ENCODE measurements at regions not wholly inside any gene's neighbourhood (a gene's known extent, or its start where the extent isn't known, plus 50 kb on each side); places are given as distances from the start of the nearest gene placed in this dataset.
A peak's percentile ranks its signal among the peaks of the same experiment; 100 is the strongest.

DNA sequence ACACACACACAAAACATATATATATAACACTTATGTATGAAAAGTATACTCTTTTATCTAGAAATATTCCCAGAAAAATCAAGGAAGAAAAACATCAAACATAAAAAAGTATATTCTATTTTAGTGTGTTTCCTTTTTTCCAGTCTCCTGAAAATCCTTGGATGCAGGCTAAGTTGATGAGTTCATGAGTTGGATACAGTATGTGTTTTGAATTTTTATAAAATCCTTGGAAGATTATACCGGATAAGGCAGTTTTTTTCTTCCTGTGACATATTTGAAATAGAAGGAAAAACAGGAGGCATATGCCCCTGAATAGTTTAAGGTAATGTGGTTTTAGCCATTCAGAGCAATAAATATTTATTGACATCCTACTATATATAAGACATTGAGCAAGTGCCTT is 203.6 kb downstream of the SNX18 start:
- peaks cover 27% of the 10 kb centered on the region for H3K4me1 Mint-ChIP-seq (ENCODE audit: low read depth)
- no peak for DNase-seq
- no peak overlapping the region for H3K27ac Mint-ChIP-seq
- H3K9me3 Mint-ChIP-seq = peaks cover 2% of the 10 kb centered on the region
- intact Hi-C loops (cut with micrococcal nuclease) = no loop called here
- no peaks in the 10 kb centered on the region for H3K27me3 Mint-ChIP-seq
- TF ChIP-seq, protein P1, sequence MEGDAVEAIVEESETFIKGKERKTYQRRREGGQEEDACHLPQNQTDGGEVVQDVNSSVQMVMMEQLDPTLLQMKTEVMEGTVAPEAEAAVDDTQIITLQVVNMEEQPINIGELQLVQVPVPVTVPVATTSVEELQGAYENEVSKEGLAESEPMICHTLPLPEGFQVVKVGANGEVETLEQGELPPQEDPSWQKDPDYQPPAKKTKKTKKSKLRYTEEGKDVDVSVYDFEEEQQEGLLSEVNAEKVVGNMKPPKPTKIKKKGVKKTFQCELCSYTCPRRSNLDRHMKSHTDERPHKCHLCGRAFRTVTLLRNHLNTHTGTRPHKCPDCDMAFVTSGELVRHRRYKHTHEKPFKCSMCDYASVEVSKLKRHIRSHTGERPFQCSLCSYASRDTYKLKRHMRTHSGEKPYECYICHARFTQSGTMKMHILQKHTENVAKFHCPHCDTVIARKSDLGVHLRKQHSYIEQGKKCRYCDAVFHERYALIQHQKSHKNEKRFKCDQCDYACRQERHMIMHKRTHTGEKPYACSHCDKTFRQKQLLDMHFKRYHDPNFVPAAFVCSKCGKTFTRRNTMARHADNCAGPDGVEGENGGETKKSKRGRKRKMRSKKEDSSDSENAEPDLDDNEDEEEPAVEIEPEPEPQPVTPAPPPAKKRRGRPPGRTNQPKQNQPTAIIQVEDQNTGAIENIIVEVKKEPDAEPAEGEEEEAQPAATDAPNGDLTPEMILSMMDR (IDR thresholded peaks at IDR 0.05) = no peak
- no peak for ATAC-seq
- H3K4me3 Mint-ChIP-seq = no peak overlapping the region
- CTCF ChIA-PET = interaction anchor here (1.0 to 2.6 kb wide), 2 partner anchors 15 to 204 kb away, joined by 3 to 5 read pairs; no protein-coding TSS in a partner anchor
- POLR2A ChIA-PET = no interaction called here
- no peaks in the 10 kb centered on the region for H3K36me3 Mint-ChIP-seq (ENCODE audit: low read depth)

DNA sequence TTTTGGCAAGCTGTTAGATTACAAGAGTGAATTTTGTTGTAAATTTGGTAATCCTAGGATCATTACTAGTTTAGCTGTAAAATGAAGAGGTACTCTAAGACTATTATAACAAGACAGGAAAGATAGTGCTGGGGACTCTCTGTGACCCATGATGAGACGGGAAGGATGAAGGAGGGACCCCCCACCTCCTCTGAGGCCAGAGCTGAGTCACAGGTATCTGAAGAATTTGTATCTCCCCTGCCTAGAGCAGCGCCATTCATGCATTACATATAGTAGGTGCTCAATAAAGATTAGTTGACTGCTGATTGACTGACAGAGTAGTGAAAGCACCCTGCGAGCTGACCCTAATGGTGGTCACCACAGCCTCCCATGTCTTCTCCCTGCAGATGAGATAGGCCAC is 202.8 kb downstream of the SNX18 start:
- ATAC-seq = no peak
- peaks cover 27% of the 10 kb centered on the region for H3K4me1 Mint-ChIP-seq (ENCODE audit: low read depth)
- TF ChIP-seq, protein P1 (IDR thresholded peaks at IDR 0.05) = no peak
- CTCF ChIA-PET = interaction anchor here (2.6 kb wide), 1 partner anchor 204 kb away, joined by 5 read pairs; no protein-coding TSS in a partner anchor
- H3K27me3 Mint-ChIP-seq = no peaks in the 10 kb centered on the region
- POLR2A ChIA-PET = no interaction called here
- intact Hi-C loops (cut with micrococcal nuclease) = no loop called here
- H3K4me3 Mint-ChIP-seq = no peak overlapping the region
- H3K36me3 Mint-ChIP-seq (ENCODE audit: low read depth) = no peaks in the 10 kb centered on the region
- peaks cover 2% of the 10 kb centered on the region for H3K9me3 Mint-ChIP-seq
- H3K27ac Mint-ChIP-seq = no peak overlapping the region
- no peak for DNase-seq

DNA sequence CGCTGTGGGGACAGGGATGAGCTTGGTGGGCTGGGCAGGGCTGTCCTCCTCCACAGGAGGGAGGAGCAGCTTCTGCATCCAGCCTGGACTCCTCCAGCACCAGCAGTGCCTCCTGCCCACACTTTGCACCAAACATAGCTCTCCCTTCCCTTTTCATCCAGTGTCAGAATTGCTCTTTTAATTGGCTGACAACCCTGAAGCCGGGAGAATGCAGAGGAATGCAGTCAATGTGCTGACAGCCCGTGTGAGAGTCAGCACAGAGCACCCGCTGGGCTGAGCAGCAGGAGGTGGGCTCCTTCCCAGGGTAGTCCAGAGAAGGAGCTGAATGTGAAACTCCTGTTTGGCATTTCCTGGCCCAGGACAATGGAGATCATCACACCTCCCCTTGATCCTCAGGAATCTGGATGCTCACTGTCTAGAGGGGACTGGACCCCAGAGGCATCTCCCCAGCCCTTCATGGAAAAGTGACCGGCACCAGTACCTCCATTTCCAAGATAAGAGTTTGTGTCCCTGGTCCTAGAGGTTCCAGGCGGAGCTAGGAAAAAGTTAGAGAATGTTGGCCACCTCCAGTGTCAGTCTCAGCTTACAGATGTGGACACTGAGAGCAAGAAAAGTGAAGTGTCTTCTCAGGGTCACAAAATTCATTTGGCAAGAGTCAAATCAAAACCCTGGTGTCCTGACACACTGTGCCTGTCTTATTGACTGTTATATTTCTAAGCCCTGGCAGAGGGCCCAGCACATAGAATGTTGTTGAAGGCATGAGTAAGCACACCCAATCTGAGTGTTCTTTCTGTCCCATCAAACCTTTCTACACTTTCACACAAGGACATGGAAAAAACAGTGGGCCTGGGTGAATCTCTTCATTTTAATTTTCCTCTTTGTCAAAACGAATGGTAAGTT is 202.1 kb downstream of the SNX18 start:
- Mint-ChIP-seq H3K9me3 (peaks cover 2% of the 10 kb centered on the region), H3K27ac (peak overlapping the region; percentile 19), H3K4me3 (no peak overlapping the region), H3K27me3 (peaks cover under 1% of the 10 kb centered on the region), H3K4me1 (ENCODE audit: low read depth) (peaks cover 27% of the 10 kb centered on the region), H3K36me3 (ENCODE audit: low read depth) (no peaks in the 10 kb centered on the region)
- ChIA-PET CTCF (interaction anchor here (2.6 kb wide), 1 partner anchor 203 kb away, joined by 5 read pairs; no protein-coding TSS in a partner anchor), POLR2A (no interaction called here)
- intact Hi-C loops (cut with micrococcal nuclease) = no loop called here
- DNase-seq (peak; percentile 45), ATAC-seq (peak; percentile 50)
- TF ChIP-seq, protein P1 (IDR thresholded peaks at IDR 0.05) = no peak

DNA sequence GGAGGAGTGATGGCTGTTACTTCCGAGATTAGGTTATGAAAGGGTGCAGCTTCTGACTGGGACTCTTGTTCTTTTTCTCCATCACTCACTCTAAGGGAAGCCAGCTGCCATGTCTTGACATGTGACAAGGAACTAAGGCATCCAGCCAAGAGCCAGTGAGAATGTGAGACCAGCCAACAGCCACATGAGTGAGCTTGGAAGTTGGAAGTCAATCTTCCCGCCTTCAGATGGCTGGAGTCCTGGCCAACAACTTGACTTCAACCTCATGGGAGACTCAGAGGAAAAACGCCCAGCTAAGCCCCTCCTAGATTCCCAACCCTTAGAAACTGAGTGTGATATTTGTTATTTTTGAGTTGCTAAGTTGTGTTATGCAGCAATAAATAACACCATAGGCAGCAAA is 201.1 kb downstream of the SNX18 start:
- POLR2A ChIA-PET = interaction anchor here (0.6 to 0.8 kb wide), 3 partner anchors 77 to 199 kb away, joined by 3 read pairs; no protein-coding TSS in a partner anchor

More for the DNA sequence above, 201.1 kb downstream of the SNX18 start:
- Mint-ChIP-seq H3K27me3 (peaks cover 3% of the 10 kb centered on the region), H3K27ac (peak overlapping the region; percentile 76), H3K9me3 (peaks cover 2% of the 10 kb centered on the region), H3K36me3 (ENCODE audit: low read depth) (no peaks in the 10 kb centered on the region), H3K4me3 (no peak overlapping the region), H3K4me1 (ENCODE audit: low read depth) (peaks cover 27% of the 10 kb centered on the region)
- intact Hi-C loops (cut with micrococcal nuclease) = no loop called here
- TF ChIP-seq, protein P1 (IDR thresholded peaks at IDR 0.05) = no peak
- DNase-seq (no peak), ATAC-seq (no peak)
- CTCF ChIA-PET = interaction anchor here (0.9 to 2.6 kb wide), 2 partner anchors 8 to 202 kb away, joined by 3 to 5 read pairs; no protein-coding TSS in a partner anchor

Measured in activated CD8-positive, alpha-beta T cell treated with anti-CD3 and anti-CD28 coated beads for 36 hours (primary cell).